ENCODE measurements at regions not wholly inside any gene's neighbourhood (a gene's known extent, or its start where the extent isn't known, plus 50 kb on each side); places are given as distances from the start of the nearest gene placed in this dataset.
A peak's percentile ranks its signal among the peaks of the same experiment; 100 is the strongest.

- no peak for DNase-seq (ENCODE audit: low read depth, low spot score)
- Histone ChIP-seq H3K27ac (ENCODE audit: control insufficient read depth, insufficient read depth, low read length) (no peak overlapping the region), H2AFZ (ENCODE audit: control insufficient read depth, low read length) (no peak overlapping the region), H3K9me1 (ENCODE audit: control insufficient read depth, extremely low read depth, insufficient read depth, low read length) (no peaks in the 10 kb centered on the region), H3K9ac (ENCODE audit: control insufficient read depth, extremely low read depth, insufficient read depth, low read length) (no peak overlapping the region), H3K4me1 (ENCODE audit: control insufficient read depth, extremely low read depth, insufficient read depth, low read length) (peaks cover 5% of the 10 kb centered on the region), H3K27me3 (ENCODE audit: control insufficient read depth, extremely low read depth, insufficient read depth, low read length) (no peaks in the 10 kb centered on the region), H3K4me3 (ENCODE audit: control insufficient read depth in 2 of 3, extremely low read depth in 1 of 3, insufficient read depth in 2 of 3, low read depth in 1 of 3, low read length in 3 of 3) (no peak overlapping the region), H3K4me2 (ENCODE audit: control insufficient read depth, extremely low read depth, insufficient read depth, low read depth, low read length) (no peak overlapping the region), H3K36me3 (ENCODE audit: control insufficient read depth in 2 of 2, extremely low read depth in 1 of 2, insufficient read depth in 2 of 2, low read length in 2 of 2) (no peaks in the 10 kb centered on the region), H3K79me2 (ENCODE audit: control insufficient read depth, insufficient read depth, low read length) (no peaks in the 10 kb centered on the region), H4K20me1 (ENCODE audit: control insufficient read depth, extremely low read depth, insufficient read depth, low read length) (no peaks in the 10 kb centered on the region), H3K9me3 (ENCODE audit: control insufficient read depth, low read depth, low read length) (no peaks in the 10 kb centered on the region)
- TF ChIP-seq, protein P1, sequence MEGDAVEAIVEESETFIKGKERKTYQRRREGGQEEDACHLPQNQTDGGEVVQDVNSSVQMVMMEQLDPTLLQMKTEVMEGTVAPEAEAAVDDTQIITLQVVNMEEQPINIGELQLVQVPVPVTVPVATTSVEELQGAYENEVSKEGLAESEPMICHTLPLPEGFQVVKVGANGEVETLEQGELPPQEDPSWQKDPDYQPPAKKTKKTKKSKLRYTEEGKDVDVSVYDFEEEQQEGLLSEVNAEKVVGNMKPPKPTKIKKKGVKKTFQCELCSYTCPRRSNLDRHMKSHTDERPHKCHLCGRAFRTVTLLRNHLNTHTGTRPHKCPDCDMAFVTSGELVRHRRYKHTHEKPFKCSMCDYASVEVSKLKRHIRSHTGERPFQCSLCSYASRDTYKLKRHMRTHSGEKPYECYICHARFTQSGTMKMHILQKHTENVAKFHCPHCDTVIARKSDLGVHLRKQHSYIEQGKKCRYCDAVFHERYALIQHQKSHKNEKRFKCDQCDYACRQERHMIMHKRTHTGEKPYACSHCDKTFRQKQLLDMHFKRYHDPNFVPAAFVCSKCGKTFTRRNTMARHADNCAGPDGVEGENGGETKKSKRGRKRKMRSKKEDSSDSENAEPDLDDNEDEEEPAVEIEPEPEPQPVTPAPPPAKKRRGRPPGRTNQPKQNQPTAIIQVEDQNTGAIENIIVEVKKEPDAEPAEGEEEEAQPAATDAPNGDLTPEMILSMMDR (optimal IDR thresholded peaks at IDR 0.05 in 1 of 3, IDR thresholded peaks at IDR 0.05 in 1 of 3, conservative IDR thresholded peaks at IDR 0.05 in 1 of 3; ENCODE audit: extremely low read depth in 1 of 3, insufficient read depth in 2 of 3, low read length in 3 of 3) = no peak
- no peak for TF ChIP-seq EZH2 (IDR thresholded peaks at IDR 0.05; ENCODE audit: low read length)
- FAIRE-seq = no peak
- dilution Hi-C loops (cut with MboI; ENCODE audit: extremely low pct_ligation_motif_present, low sequenced_read_pairs) = loop anchor here (25.0 kb wide), 1 partner anchor 187 kb away; no protein-coding TSS in a partner anchor
These were observed 169.8 kb upstream of the NCK2 start for GRCh38 chr2:105574796-105575344.

GRCh38 chr2:105573910-105574655 is 170.6 kb upstream of the NCK2 start:
- Histone ChIP-seq H3K9me3 (ENCODE audit: control insufficient read depth, low read depth, low read length) (no peaks in the 10 kb centered on the region), H3K4me1 (ENCODE audit: control insufficient read depth, extremely low read depth, insufficient read depth, low read length) (peaks cover 5% of the 10 kb centered on the region), H3K27me3 (ENCODE audit: control insufficient read depth, extremely low read depth, insufficient read depth, low read length) (no peaks in the 10 kb centered on the region), H3K36me3 (ENCODE audit: control insufficient read depth in 2 of 2, extremely low read depth in 1 of 2, insufficient read depth in 2 of 2, low read length in 2 of 2) (no peaks in the 10 kb centered on the region), H3K9ac (ENCODE audit: control insufficient read depth, extremely low read depth, insufficient read depth, low read length) (no peak overlapping the region), H3K4me3 (ENCODE audit: control insufficient read depth in 2 of 3, extremely low read depth in 1 of 3, insufficient read depth in 2 of 3, low read depth in 1 of 3, low read length in 3 of 3) (no peak overlapping the region), H3K79me2 (ENCODE audit: control insufficient read depth, insufficient read depth, low read length) (no peaks in the 10 kb centered on the region), H2AFZ (ENCODE audit: control insufficient read depth, low read length) (no peak overlapping the region), H3K4me2 (ENCODE audit: control insufficient read depth, extremely low read depth, insufficient read depth, low read depth, low read length) (peak overlapping the region; percentile 38), H3K27ac (ENCODE audit: control insufficient read depth, insufficient read depth, low read length) (no peak overlapping the region), H4K20me1 (ENCODE audit: control insufficient read depth, extremely low read depth, insufficient read depth, low read length) (no peaks in the 10 kb centered on the region), H3K9me1 (ENCODE audit: control insufficient read depth, extremely low read depth, insufficient read depth, low read length) (no peaks in the 10 kb centered on the region)
- no peak for TF ChIP-seq EZH2 (IDR thresholded peaks at IDR 0.05; ENCODE audit: low read length)
- TF ChIP-seq, protein P1 (optimal IDR thresholded peaks at IDR 0.05 in 1 of 3, IDR thresholded peaks at IDR 0.05 in 1 of 3, conservative IDR thresholded peaks at IDR 0.05 in 1 of 3; ENCODE audit: extremely low read depth in 1 of 3, insufficient read depth in 2 of 3, low read length in 3 of 3) = no peak
- FAIRE-seq = no peak
- no peak for DNase-seq (ENCODE audit: low read depth, low spot score)
- dilution Hi-C loops (cut with MboI; ENCODE audit: extremely low pct_ligation_motif_present, low sequenced_read_pairs) = loop anchor here (25.0 kb wide), 1 partner anchor 188 kb away; no protein-coding TSS in a partner anchor

Measured in keratinocyte (primary cell).